NB4 (cell line): ENCODE measurements at regions not wholly inside any gene's neighbourhood (a gene's known extent, or its start where the extent isn't known, plus 50 kb on each side); places are given as distances from the start of the nearest gene placed in this dataset.

Experiments
- MYC ChIP-seq: IDR thresholded peaks from 2 replicates; pipeline ENCODE4 v1.6.1; 2011; ENCODE audit warnings: low read depth, low read length
- POLR2A ChIP-seq: IDR thresholded peaks from 2 replicates; pipeline ENCODE4 v1.6.1; 2011; ENCODE audit warnings: mild to moderate bottlenecking; ENCODE audit not compliant: insufficient read length; ENCODE audit errors: extremely low read depth
- TF ChIP-seq, protein P1 (sequence below): IDR thresholded peaks from one replicate; pipeline ENCODE4 v1.5.1; 2012; ENCODE audit warnings: low read depth, low read length
- TF ChIP-seq, protein P2 (sequence below): IDR thresholded peaks from 2 replicates; pipeline ENCODE4 v1.6.1; 2011; ENCODE audit warnings: low read depth, low read length

DNA sequence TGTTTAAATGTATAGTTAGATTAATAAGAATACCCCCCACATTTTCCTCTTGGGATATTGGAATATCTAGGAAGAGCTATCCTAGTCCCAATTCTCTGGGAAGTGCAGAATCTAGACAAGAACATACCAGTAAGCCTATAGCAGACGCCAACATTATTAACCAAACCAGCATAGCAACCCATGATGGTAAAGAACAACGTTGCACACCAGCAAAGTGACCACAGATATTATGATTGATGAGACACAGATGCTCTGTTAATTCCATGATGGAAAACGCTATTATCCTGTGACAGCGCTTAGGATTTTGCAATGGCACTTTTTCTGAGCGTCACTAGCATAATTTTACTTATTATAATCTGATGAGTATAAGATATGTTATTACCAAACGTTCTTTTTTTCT is 603.1 kb upstream of the PCDH15 start:
- TF ChIP-seq, protein P1, sequence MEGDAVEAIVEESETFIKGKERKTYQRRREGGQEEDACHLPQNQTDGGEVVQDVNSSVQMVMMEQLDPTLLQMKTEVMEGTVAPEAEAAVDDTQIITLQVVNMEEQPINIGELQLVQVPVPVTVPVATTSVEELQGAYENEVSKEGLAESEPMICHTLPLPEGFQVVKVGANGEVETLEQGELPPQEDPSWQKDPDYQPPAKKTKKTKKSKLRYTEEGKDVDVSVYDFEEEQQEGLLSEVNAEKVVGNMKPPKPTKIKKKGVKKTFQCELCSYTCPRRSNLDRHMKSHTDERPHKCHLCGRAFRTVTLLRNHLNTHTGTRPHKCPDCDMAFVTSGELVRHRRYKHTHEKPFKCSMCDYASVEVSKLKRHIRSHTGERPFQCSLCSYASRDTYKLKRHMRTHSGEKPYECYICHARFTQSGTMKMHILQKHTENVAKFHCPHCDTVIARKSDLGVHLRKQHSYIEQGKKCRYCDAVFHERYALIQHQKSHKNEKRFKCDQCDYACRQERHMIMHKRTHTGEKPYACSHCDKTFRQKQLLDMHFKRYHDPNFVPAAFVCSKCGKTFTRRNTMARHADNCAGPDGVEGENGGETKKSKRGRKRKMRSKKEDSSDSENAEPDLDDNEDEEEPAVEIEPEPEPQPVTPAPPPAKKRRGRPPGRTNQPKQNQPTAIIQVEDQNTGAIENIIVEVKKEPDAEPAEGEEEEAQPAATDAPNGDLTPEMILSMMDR, result no peak
- TF ChIP-seq, protein P2, sequence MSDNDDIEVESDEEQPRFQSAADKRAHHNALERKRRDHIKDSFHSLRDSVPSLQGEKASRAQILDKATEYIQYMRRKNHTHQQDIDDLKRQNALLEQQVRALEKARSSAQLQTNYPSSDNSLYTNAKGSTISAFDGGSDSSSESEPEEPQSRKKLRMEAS, result no peak
- TF ChIP-seq POLR2A, result no peak
- no peak for TF ChIP-seq MYC
